ENCODE measurements at regions not wholly inside any gene's neighbourhood (a gene's known extent, or its start where the extent isn't known, plus 50 kb on each side); places are given as distances from the start of the nearest gene placed in this dataset.

DNA sequence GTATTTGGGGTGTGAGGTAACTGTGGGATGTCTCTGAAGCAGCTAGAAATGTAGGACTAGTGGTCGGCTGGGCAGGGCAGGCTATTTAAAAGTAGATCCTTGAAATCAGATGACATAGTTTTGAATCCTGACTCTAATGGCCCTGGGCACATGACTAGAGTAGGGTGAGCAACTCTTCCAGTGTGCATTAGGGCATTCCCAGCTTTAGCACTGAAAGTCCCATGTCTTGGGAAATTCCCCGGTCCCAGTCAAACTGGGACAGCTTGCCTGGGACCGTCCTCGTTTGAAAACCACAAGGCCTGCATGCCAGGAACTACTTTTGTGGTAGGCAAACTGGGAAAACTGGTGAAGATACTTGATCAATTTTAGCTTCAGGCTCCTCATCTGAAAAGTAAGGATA, 255.3 kb downstream of the PTEN start:
- in situ Hi-C loops (cut with MboI; ENCODE audit: low pct_unique_long_range_greater_than_20kb, low sequenced_read_pairs, unreplicated experiment) = no loop called here
- DNase-seq (ENCODE audit: low spot score) = no peak
- TF ChIP-seq, protein P1, sequence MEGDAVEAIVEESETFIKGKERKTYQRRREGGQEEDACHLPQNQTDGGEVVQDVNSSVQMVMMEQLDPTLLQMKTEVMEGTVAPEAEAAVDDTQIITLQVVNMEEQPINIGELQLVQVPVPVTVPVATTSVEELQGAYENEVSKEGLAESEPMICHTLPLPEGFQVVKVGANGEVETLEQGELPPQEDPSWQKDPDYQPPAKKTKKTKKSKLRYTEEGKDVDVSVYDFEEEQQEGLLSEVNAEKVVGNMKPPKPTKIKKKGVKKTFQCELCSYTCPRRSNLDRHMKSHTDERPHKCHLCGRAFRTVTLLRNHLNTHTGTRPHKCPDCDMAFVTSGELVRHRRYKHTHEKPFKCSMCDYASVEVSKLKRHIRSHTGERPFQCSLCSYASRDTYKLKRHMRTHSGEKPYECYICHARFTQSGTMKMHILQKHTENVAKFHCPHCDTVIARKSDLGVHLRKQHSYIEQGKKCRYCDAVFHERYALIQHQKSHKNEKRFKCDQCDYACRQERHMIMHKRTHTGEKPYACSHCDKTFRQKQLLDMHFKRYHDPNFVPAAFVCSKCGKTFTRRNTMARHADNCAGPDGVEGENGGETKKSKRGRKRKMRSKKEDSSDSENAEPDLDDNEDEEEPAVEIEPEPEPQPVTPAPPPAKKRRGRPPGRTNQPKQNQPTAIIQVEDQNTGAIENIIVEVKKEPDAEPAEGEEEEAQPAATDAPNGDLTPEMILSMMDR (IDR thresholded peaks at IDR 0.05; ENCODE audit: extremely low read depth, insufficient read depth, missing control alignments) = no peak

DNA sequence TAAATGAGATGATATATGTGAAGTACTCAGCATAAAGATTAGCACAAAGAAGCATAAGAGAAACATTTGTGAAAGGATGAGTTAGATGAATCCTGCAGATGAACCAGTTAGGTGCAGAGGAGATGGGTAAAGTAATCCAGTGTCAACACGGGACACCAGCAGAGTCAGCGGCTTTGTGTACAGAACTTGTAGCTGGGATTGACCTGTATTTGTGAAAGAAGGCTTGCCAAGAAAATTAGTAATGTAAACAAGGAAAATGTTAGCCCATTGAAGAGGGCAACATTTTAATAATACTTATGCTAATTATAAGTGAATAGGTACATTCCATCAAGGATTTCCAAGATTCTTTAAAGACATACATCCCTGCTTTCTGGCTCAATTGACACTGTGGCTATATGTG, 255.7 kb downstream of the PTEN start:
- in situ Hi-C loops (cut with MboI; ENCODE audit: low pct_unique_long_range_greater_than_20kb, low sequenced_read_pairs, unreplicated experiment) = no loop called here
- TF ChIP-seq, protein P1 (IDR thresholded peaks at IDR 0.05; ENCODE audit: extremely low read depth, insufficient read depth, missing control alignments) = no peak
- DNase-seq (ENCODE audit: low spot score) = no peak

DNA sequence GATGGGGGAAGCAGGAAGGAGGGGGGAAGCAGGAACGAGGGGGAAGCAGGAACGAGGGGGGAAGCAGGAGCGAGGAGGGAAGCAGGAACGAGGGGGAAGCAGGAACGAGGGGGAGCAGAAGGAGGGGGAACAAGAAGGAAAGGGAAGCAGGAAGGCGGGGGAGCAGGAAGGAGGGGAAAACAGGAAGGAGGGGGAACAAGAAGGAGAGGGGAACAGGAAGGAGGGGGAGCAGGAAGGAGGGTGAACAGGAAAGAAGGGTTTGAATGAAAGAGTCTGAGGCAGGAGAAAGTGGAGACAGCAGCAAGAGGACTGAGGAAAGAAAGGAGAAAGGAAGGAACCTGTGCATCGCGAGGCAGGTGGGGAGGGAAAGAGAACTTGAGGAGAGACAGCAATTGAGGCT, 256.6 kb downstream of the PTEN start:
- in situ Hi-C loops (cut with MboI; ENCODE audit: low pct_unique_long_range_greater_than_20kb, low sequenced_read_pairs, unreplicated experiment) = no loop called here
- TF ChIP-seq, protein P1 (IDR thresholded peaks at IDR 0.05; ENCODE audit: extremely low read depth, insufficient read depth, missing control alignments) = no peak
- DNase-seq (ENCODE audit: low spot score) = no peak

DNA sequence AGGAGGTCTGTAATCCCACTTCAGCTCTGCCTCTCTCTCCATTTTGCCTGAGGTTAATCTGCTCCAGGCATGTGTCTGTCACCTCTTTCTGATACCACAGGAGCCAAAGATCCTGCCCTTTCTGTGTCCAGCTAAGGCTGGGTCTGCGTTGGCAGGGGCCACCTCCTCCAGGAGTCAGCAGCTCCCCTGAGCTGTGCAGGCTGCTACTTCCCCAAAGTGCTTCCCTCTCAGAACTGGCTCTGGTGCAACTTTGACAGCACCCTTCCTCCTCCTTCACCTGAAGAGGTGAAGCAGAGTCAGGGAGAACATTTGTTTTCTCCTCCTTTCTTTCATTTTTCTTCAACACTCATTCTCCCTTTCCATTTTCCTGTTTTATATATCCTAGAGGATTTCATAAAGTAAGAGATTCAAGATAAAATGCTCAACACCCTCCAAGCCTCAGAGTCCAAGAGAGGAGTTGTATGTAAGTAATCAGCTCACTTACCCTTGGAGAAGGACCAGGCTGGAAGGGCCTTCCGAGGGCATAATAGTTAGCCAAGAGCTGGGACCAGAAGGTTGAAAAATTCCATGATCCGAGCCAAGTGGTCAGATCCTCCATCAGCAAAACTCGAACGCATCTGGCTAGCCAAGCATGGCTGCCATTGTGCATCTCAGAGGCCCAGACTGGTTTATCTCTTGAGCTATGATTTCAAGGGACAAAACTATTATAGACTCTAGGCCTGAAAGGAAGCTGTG, 257.3 kb downstream of the PTEN start:
- in situ Hi-C loops (cut with MboI; ENCODE audit: low pct_unique_long_range_greater_than_20kb, low sequenced_read_pairs, unreplicated experiment) = no loop called here
- TF ChIP-seq, protein P1 (IDR thresholded peaks at IDR 0.05; ENCODE audit: extremely low read depth, insufficient read depth, missing control alignments) = no peak
- DNase-seq (ENCODE audit: low spot score) = no peak

DNA sequence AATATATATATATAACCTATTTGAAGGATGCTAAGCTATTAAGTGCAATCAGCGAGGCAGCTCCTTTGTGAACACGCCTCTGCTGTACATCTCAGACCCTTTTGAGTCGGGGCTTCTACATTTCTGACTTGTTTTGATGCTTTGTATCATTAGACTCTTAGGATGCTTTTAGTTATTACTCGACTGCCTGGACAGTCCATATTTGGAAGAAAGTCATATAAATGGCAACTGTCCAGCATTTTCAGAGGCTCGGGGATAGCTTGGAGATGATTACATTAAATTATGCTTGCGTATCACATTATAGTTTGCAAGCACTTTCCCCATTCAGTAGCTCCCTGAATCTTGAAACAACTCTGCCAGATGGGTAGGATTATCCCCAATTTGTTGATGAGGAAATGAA, 257.9 kb downstream of the PTEN start:
- no peak for DNase-seq (ENCODE audit: low spot score)
- in situ Hi-C loops (cut with MboI; ENCODE audit: low pct_unique_long_range_greater_than_20kb, low sequenced_read_pairs, unreplicated experiment) = no loop called here
- TF ChIP-seq, protein P1 (IDR thresholded peaks at IDR 0.05; ENCODE audit: extremely low read depth, insufficient read depth, missing control alignments) = no peak

DNA sequence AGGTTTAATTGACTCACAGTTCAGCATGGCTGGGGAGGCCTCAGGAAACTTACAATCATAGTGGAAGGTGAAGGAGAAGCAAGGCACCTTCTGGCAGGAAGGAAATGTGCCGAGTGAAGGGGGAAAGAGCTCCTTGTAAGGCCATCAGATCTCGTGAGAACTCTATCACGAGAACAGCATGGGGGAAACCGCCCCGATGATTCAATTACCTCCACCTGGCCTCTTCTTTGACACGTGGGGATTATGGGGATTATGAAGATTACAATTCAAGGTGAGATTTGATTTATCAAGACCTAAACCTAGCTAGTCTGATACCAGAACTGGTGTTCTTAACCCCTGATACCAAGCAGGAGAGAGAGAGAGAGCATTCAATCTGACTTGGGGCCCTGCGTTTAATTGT, 258.7 kb downstream of the PTEN start:
- DNase-seq (ENCODE audit: low spot score) = no peak
- in situ Hi-C loops (cut with MboI; ENCODE audit: low pct_unique_long_range_greater_than_20kb, low sequenced_read_pairs, unreplicated experiment) = no loop called here
- TF ChIP-seq, protein P1 (IDR thresholded peaks at IDR 0.05; ENCODE audit: extremely low read depth, insufficient read depth, missing control alignments) = no peak
